GM12872 (cell line): ENCODE measurements at regions not wholly inside any gene's neighbourhood (a gene's known extent, or its start where the extent isn't known, plus 50 kb on each side); places are given as distances from the start of the nearest gene placed in this dataset.

Source experiments
- CTCF ChIP-seq: IDR thresholded peaks from 3 replicates; pipeline ENCODE4 v1.5.1; 2011; ENCODE audit warnings: low read depth, mild to moderate bottlenecking, low read length, moderate library complexity; ENCODE audit not compliant: insufficient read depth

- no peak for TF ChIP-seq CTCF
Observed at GRCh38 chr2:156675896-156676295, 239.7 kb downstream of the GPD2 start.

DNA sequence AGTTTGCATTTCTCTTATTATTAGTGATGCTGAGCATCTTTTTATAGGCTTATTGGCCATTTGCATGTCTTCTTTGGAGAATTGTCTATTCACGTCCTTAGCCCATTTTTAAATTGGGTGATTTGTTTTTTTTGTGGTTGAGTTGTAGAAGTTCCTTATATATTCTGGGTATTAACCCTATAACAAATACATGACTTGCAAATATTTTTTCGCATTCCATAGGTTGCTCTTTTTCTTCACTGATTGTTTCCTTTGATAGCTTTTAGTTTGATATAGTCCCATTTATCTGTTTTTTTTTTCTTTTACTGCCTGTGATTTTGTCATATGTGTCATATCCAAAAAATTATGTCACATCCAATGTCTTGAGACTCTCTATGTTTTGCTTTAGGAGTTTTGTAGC is 243.6 kb downstream of the GPD2 start:
- TF ChIP-seq CTCF, result no peak

GRCh38 chr2:156680266-156680665 is 244.1 kb downstream of the GPD2 start:
- no peak for TF ChIP-seq CTCF

GRCh38 chr2:156687126-156687525 is 250.9 kb downstream of the GPD2 start:
- TF ChIP-seq CTCF, result no peak

- TF ChIP-seq CTCF, result no peak
Observed at GRCh38 chr2:156687715-156688114, 251.5 kb downstream of the GPD2 start.

- no peak for TF ChIP-seq CTCF
Observed at GRCh38 chr2:156689939-156690338, 253.8 kb downstream of the GPD2 start.

- TF ChIP-seq CTCF, result no peak
Observed at GRCh38 chr2:156691014-156691413, 254.8 kb downstream of the GPD2 start.

DNA sequence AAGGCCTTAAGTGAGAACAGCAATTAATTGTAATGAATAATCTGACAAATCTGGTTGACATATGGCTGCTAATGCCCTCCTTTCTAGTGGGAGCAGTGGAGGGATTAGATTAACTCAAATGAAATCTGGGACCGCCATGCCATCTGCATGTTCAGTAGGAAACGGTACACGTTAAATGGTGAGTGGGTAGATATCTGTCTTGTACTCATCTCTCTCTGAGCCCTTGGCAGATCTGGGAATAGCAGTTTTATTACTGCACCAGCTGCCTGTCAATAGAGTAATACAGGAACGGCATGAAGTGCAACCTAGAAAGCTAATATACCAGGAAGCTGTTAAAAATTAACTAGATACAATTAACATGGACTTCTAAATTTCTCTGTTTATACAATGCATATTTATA is 258.8 kb downstream of the GPD2 start:
- no peak for TF ChIP-seq CTCF
